ENCODE measurements at regions not wholly inside any gene's neighbourhood (a gene's known extent, or its start where the extent isn't known, plus 50 kb on each side); places are given as distances from the start of the nearest gene placed in this dataset.

- no peak overlapping the region for H3K27ac ChIP-seq
- no peak for DNase-seq
- no peaks in the 10 kb centered on the region for H3K36me3 ChIP-seq (ENCODE audit: low read depth, missing control alignments)
- H3K9me3 ChIP-seq = no peaks in the 10 kb centered on the region
- TF ChIP-seq POLR2A (IDR thresholded peaks at IDR 0.05) (no peak), CTCF (IDR thresholded peaks at IDR 0.05) (no peak)
- 56 to 73% methylated on average over 3 of the region's 3 CpGs for WGBS, 2 donors
- H3K4me3 ChIP-seq = no peak overlapping the region
- intact Hi-C loops (cut with DNase I; ENCODE audit: low total_unique reads) = no loop called here
- no peaks in the 10 kb centered on the region for H3K27me3 ChIP-seq
- H3K4me1 ChIP-seq = no peaks in the 10 kb centered on the region
Observed at GRCh38 chr2:149877074-149877473, 289.5 kb upstream of the MMADHC start.

- Histone ChIP-seq H3K27ac (no peak overlapping the region), H3K4me1 (no peaks in the 10 kb centered on the region), H3K27me3 (no peaks in the 10 kb centered on the region), H3K36me3 (ENCODE audit: low read depth, missing control alignments) (no peaks in the 10 kb centered on the region), H3K4me3 (no peak overlapping the region), H3K9me3 (no peaks in the 10 kb centered on the region)
- WGBS, 2 donors = 71 to 76% methylated on average over 1 of the region's 1 CpG
- no peak for TF ChIP-seq POLR2A (IDR thresholded peaks at IDR 0.05)
- TF ChIP-seq CTCF (IDR thresholded peaks at IDR 0.05) = no peak
- intact Hi-C loops (cut with DNase I; ENCODE audit: low total_unique reads) = no loop called here
- DNase-seq = no peak
Observed at GRCh38 chr2:149873936-149874335, 286.4 kb upstream of the MMADHC start.

GRCh38 chr2:149872638-149873150 is 285.1 kb upstream of the MMADHC start:
- Histone ChIP-seq H3K36me3 (ENCODE audit: low read depth, missing control alignments) (no peaks in the 10 kb centered on the region), H3K9me3 (no peaks in the 10 kb centered on the region), H3K27me3 (no peaks in the 10 kb centered on the region), H3K4me3 (no peak overlapping the region), H3K4me1 (no peaks in the 10 kb centered on the region), H3K27ac (no peak overlapping the region)
- intact Hi-C loops (cut with DNase I; ENCODE audit: low total_unique reads) = no loop called here
- DNase-seq = no peak
- WGBS, 2 donors = 89 to 95% methylated on average over 2 of the region's 2 CpGs
- TF ChIP-seq CTCF (IDR thresholded peaks at IDR 0.05) (no peak), POLR2A (IDR thresholded peaks at IDR 0.05) (no peak)

GRCh38 chr2:149872041-149872440 is 284.5 kb upstream of the MMADHC start:
- no peaks in the 10 kb centered on the region for H3K36me3 ChIP-seq (ENCODE audit: low read depth, missing control alignments)
- H3K4me1 ChIP-seq = no peaks in the 10 kb centered on the region
- no peaks in the 10 kb centered on the region for H3K27me3 ChIP-seq
- WGBS, 2 donors = 45 to 78% methylated on average over 2 of the region's 2 CpGs
- no peak for DNase-seq
- no peak for TF ChIP-seq CTCF (IDR thresholded peaks at IDR 0.05)
- no peak for TF ChIP-seq POLR2A (IDR thresholded peaks at IDR 0.05)
- no peaks in the 10 kb centered on the region for H3K9me3 ChIP-seq
- intact Hi-C loops (cut with DNase I; ENCODE audit: low total_unique reads) = no loop called here
- no peak overlapping the region for H3K27ac ChIP-seq
- H3K4me3 ChIP-seq = no peak overlapping the region

GRCh38 chr2:149871091-149871885 is 283.7 kb upstream of the MMADHC start:
- Histone ChIP-seq H3K27me3 (no peaks in the 10 kb centered on the region), H3K9me3 (no peaks in the 10 kb centered on the region), H3K27ac (no peak overlapping the region), H3K4me3 (no peak overlapping the region), H3K4me1 (no peaks in the 10 kb centered on the region), H3K36me3 (ENCODE audit: low read depth, missing control alignments) (no peaks in the 10 kb centered on the region)
- no peak for TF ChIP-seq CTCF (IDR thresholded peaks at IDR 0.05)
- no peak for TF ChIP-seq POLR2A (IDR thresholded peaks at IDR 0.05)
- no peak for DNase-seq
- intact Hi-C loops (cut with DNase I; ENCODE audit: low total_unique reads) = no loop called here
- WGBS, 2 donors = 93 to 96% methylated on average over 6 of the region's 6 CpGs
